Cardiac muscle cell (in vitro differentiated cells and primary cell): ENCODE measurements at regions not wholly inside any gene's neighbourhood (a gene's known extent, or its start where the extent isn't known, plus 50 kb on each side); places are given as distances from the start of the nearest gene placed in this dataset.

ENCODE experiments used
- DNase-seq, 2 donors: peaks; one replicate each; pipeline versions ENCODE4 v3.0.0 to v3.0.0-alpha.2; 2010 to 2017; ENCODE audit warnings: low read depth in 1 of 2, low spot score in 1 of 2
- H3K27ac ChIP-seq: fragments of 200-600 bp; sonication (generic); 2 replicates; pipeline ENCODE4 v1.5.1; 2016
- H3K27me3 ChIP-seq: fragments of 200-600 bp; sonication (generic); 2 replicates; pipeline ENCODE4 v1.6.0; 2016; ENCODE audit warnings: control low read depth
- H3K36me3 ChIP-seq: fragments of 200-600 bp; sonication (generic); 2 replicates; pipeline ENCODE4 v1.5.1; 2016; ENCODE audit warnings: control low read depth
- H3K4me1 ChIP-seq: fragments of 200-600 bp; sonication (generic); 2 replicates; pipeline ENCODE4 v1.8.1; 2017; ENCODE audit warnings: low read depth, mild to moderate bottlenecking, mixed run types
- H3K4me3 ChIP-seq: fragments of 200-600 bp; sonication (generic); 2 replicates; pipeline ENCODE4 v1.5.1; 2016; ENCODE audit warnings: mild to moderate bottlenecking
- H3K9me3 ChIP-seq: fragments of 200-600 bp; sonication (generic); 2 replicates; pipeline ENCODE4 v1.5.1; 2017; ENCODE audit warnings: low read depth, mild to moderate bottlenecking, control low read depth
- CTCF ChIP-seq: IDR thresholded peaks from 2 replicates; pipeline ENCODE4 v1.5.1; 2012; ENCODE audit warnings: low read depth, mild to moderate bottlenecking, low read length

- DNase-seq = no peak
- no peak for TF ChIP-seq CTCF
- H3K36me3 ChIP-seq = no peaks in the 10 kb centered on the region
- no peaks in the 10 kb centered on the region for H3K9me3 ChIP-seq
- H3K27ac ChIP-seq = no peak overlapping the region
- H3K27me3 ChIP-seq = no peaks in the 10 kb centered on the region
- no peaks in the 10 kb centered on the region for H3K4me1 ChIP-seq
- no peak overlapping the region for H3K4me3 ChIP-seq
These were observed 170.9 kb downstream of the HGF start for GRCh38 chr7:81598951-81599350.

GRCh38 chr7:81594767-81595166 is 175.1 kb downstream of the HGF start:
- peak in 1 of 2 donors; percentile 95 for DNase-seq
- TF ChIP-seq CTCF = no peak
- Histone ChIP-seq H3K9me3 (no peaks in the 10 kb centered on the region), H3K4me3 (no peak overlapping the region), H3K27ac (no peak overlapping the region), H3K36me3 (no peaks in the 10 kb centered on the region), H3K27me3 (no peaks in the 10 kb centered on the region), H3K4me1 (no peaks in the 10 kb centered on the region)

GRCh38 chr7:81590131-81590530 is 179.7 kb downstream of the HGF start:
- TF ChIP-seq CTCF = no peak
- Histone ChIP-seq H3K9me3 (no peaks in the 10 kb centered on the region), H3K4me1 (no peaks in the 10 kb centered on the region)

DNA sequence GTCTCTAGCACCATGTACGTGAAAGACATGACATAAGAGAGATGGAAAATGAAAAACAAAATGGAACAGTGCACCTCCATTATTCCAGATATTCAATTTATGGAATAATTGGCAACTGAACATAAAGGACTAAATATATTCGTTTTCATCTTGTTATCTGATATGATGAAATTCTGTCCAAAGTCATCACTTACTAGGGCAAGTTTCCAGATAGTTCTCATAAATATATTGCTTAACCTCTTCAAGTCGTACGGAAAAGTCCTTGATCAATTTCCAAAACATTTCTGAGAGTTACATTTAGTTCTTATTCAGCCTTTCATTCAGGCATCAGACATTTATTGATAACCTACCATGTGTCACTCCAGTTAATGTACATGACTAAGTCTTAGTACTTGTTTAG is 185.2 kb downstream of the HGF start:
- Histone ChIP-seq H3K27ac (no peak overlapping the region), H3K4me1 (no peaks in the 10 kb centered on the region), H3K36me3 (no peaks in the 10 kb centered on the region), H3K27me3 (no peaks in the 10 kb centered on the region), H3K9me3 (no peaks in the 10 kb centered on the region), H3K4me3 (no peak overlapping the region)
- TF ChIP-seq CTCF = no peak
- peak in 1 of 2 donors; percentile 59 for DNase-seq

More at GRCh38 chr7:81590131-81590530, 179.7 kb downstream of the HGF start:
- no peaks in the 10 kb centered on the region for H3K36me3 ChIP-seq
- H3K4me3 ChIP-seq = no peak overlapping the region
- DNase-seq = no peak
- no peaks in the 10 kb centered on the region for H3K27me3 ChIP-seq
- H3K27ac ChIP-seq = no peak overlapping the region

GRCh38 chr7:81583882-81584533 is 185.8 kb downstream of the HGF start:
- Histone ChIP-seq H3K4me3 (no peak overlapping the region), H3K36me3 (no peaks in the 10 kb centered on the region), H3K9me3 (no peaks in the 10 kb centered on the region), H3K27ac (no peak overlapping the region), H3K27me3 (no peaks in the 10 kb centered on the region), H3K4me1 (no peaks in the 10 kb centered on the region)
- TF ChIP-seq CTCF = no peak
- peak in 1 of 2 donors; percentile 62 for DNase-seq
